Cardiac muscle cell (in vitro differentiated cells and primary cell): ENCODE measurements at regions not wholly inside any gene's neighbourhood (a gene's known extent, or its start where the extent isn't known, plus 50 kb on each side); places are given as distances from the start of the nearest gene placed in this dataset.

Experiments
- DNase-seq, 2 donors: peaks; one replicate each; pipeline versions ENCODE4 v3.0.0 to v3.0.0-alpha.2; 2010 to 2017; ENCODE audit warnings: low read depth in 1 of 2, low spot score in 1 of 2
- H3K27ac ChIP-seq: fragments of 200-600 bp; sonication (generic); 2 replicates; pipeline ENCODE4 v1.5.1; 2016
- H3K27me3 ChIP-seq: fragments of 200-600 bp; sonication (generic); 2 replicates; pipeline ENCODE4 v1.6.0; 2016; ENCODE audit warnings: control low read depth
- H3K36me3 ChIP-seq: fragments of 200-600 bp; sonication (generic); 2 replicates; pipeline ENCODE4 v1.5.1; 2016; ENCODE audit warnings: control low read depth
- H3K4me1 ChIP-seq: fragments of 200-600 bp; sonication (generic); 2 replicates; pipeline ENCODE4 v1.8.1; 2017; ENCODE audit warnings: low read depth, mild to moderate bottlenecking, mixed run types
- H3K4me3 ChIP-seq: fragments of 200-600 bp; sonication (generic); 2 replicates; pipeline ENCODE4 v1.5.1; 2016; ENCODE audit warnings: mild to moderate bottlenecking
- H3K9me3 ChIP-seq: fragments of 200-600 bp; sonication (generic); 2 replicates; pipeline ENCODE4 v1.5.1; 2017; ENCODE audit warnings: low read depth, mild to moderate bottlenecking, control low read depth
- TF ChIP-seq, protein P1 (sequence below): IDR thresholded peaks from 2 replicates; pipeline ENCODE4 v1.5.1; 2012; ENCODE audit warnings: low read depth, mild to moderate bottlenecking, low read length

- Histone ChIP-seq H3K9me3 (no peaks in the 10 kb centered on the region), H3K4me3 (no peak overlapping the region), H3K36me3 (no peaks in the 10 kb centered on the region), H3K4me1 (no peaks in the 10 kb centered on the region), H3K27me3 (no peaks in the 10 kb centered on the region), H3K27ac (no peak overlapping the region)
- DNase-seq: no peak
- TF ChIP-seq, protein P1, sequence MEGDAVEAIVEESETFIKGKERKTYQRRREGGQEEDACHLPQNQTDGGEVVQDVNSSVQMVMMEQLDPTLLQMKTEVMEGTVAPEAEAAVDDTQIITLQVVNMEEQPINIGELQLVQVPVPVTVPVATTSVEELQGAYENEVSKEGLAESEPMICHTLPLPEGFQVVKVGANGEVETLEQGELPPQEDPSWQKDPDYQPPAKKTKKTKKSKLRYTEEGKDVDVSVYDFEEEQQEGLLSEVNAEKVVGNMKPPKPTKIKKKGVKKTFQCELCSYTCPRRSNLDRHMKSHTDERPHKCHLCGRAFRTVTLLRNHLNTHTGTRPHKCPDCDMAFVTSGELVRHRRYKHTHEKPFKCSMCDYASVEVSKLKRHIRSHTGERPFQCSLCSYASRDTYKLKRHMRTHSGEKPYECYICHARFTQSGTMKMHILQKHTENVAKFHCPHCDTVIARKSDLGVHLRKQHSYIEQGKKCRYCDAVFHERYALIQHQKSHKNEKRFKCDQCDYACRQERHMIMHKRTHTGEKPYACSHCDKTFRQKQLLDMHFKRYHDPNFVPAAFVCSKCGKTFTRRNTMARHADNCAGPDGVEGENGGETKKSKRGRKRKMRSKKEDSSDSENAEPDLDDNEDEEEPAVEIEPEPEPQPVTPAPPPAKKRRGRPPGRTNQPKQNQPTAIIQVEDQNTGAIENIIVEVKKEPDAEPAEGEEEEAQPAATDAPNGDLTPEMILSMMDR: no peak
Observed at GRCh38 chr7:115511330-115511729, 519.2 kb downstream of the TFEC start.

DNA sequence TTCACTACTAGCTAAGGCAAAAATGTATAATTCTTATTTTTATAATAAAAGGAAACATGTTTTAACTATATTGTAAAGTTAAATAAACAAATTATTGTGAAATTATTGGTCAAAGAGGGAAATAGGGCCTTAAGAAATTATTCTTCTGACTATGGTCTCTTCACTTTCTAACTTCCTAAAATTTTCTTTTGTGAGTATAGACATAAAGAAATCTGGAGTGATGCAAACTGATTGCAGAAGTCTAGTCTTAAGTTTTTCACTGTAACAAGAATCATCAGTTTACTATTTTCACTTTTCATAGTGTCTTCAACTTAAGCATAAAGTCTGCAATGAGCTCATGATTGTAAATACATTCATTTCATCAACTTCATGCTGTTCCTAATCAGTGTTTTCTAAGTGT is 525.4 kb downstream of the TFEC start:
- no peak overlapping the region for H3K27ac ChIP-seq
- TF ChIP-seq, protein P1: no peak
- H3K4me3 ChIP-seq: no peak overlapping the region
- no peak for DNase-seq
- no peaks in the 10 kb centered on the region for H3K27me3 ChIP-seq
- H3K4me1 ChIP-seq: no peaks in the 10 kb centered on the region
- H3K9me3 ChIP-seq: no peaks in the 10 kb centered on the region
- no peaks in the 10 kb centered on the region for H3K36me3 ChIP-seq

GRCh38 chr7:115499956-115500355 is 530.6 kb downstream of the TFEC start:
- no peaks in the 10 kb centered on the region for H3K27me3 ChIP-seq
- no peak overlapping the region for H3K4me3 ChIP-seq
- DNase-seq: no peak
- H3K27ac ChIP-seq: no peak overlapping the region
- no peaks in the 10 kb centered on the region for H3K36me3 ChIP-seq
- TF ChIP-seq, protein P1: no peak
- H3K9me3 ChIP-seq: no peaks in the 10 kb centered on the region
- H3K4me1 ChIP-seq: no peaks in the 10 kb centered on the region

- Histone ChIP-seq H3K27ac (no peak overlapping the region), H3K9me3 (no peaks in the 10 kb centered on the region), H3K4me1 (no peaks in the 10 kb centered on the region), H3K4me3 (no peak overlapping the region), H3K36me3 (no peaks in the 10 kb centered on the region), H3K27me3 (no peaks in the 10 kb centered on the region)
- no peak for DNase-seq
- TF ChIP-seq, protein P1: no peak
Observed at GRCh38 chr7:115496006-115496405, 534.6 kb downstream of the TFEC start.

DNA sequence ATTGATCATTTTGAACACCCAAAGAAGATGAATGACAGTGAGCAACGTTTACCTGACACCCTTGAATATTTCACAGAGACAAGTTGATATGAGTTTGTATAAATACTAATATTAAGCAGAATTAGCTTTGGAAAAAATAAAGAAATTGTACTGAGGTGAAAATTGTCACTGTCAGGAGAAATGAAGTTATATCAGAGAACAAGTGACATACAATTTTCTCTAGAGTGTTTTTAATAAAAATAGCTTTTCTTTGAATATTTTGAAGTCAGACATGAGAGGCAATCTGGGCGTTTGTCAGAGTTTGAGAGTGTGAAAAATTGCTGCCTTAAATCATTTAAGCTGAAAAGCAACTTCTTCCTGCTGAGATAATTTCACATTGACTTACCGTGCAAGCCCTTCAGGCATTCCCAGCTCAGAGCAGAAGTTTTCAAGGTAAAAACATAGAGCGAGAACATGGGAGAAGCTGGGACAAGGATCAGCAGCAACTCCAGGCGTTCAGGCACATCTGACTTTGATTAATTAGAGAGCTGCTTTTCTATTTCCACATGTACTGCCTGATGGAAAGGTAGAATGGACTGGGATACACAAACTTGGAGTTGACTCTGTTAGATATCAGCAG is 535.9 kb downstream of the TFEC start:
- Histone ChIP-seq H3K27me3 (no peaks in the 10 kb centered on the region), H3K36me3 (no peaks in the 10 kb centered on the region), H3K4me3 (no peak overlapping the region), H3K27ac (no peak overlapping the region), H3K4me1 (no peaks in the 10 kb centered on the region), H3K9me3 (no peaks in the 10 kb centered on the region)
- TF ChIP-seq, protein P1: no peak
- no peak for DNase-seq
